ENCODE measurements at regions not wholly inside any gene's neighbourhood (a gene's known extent, or its start where the extent isn't known, plus 50 kb on each side); places are given as distances from the start of the nearest gene placed in this dataset.

DNA sequence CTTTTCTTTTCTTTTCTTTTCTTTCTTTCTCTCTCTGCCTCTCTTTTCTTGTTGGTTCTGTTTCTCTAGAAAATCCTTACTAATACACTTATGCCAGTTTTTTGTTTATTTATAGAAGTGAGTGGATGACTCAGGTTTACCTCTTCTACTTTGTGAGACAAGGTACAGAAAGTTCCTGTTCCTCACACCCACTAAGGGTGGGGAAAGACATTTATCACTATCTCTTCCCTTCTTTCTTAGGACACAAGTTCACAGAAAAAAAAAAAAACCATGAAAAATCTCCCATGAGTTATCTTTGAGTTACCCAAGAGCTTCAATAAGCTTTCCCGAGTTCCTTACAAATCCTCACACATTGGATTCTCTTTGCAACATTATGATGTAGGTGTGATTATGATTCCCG, 60.9 kb upstream of the CD180 start:
- no peak overlapping the region for H3K4me3 ChIP-seq (ENCODE audit: low read length)
- H3K9me3 ChIP-seq (ENCODE audit: control insufficient read depth, low read length) = no peaks in the 10 kb centered on the region
- WGBS = 94% methylated on average over 2 of the region's 2 CpGs
- H3K27me3 ChIP-seq (ENCODE audit: control insufficient read depth, insufficient read depth) = no peaks in the 10 kb centered on the region
- ATAC-seq (peak in 1 of 2 donors; percentile 53), DNase-seq (no peak)
- intact Hi-C loops (cut with DNase I) = no loop called here
- H3K4me1 ChIP-seq (ENCODE audit: control insufficient read depth, insufficient read depth, low read length) = no peaks in the 10 kb centered on the region
- H3K27ac ChIP-seq (ENCODE audit: low read length) = no peak overlapping the region

DNA sequence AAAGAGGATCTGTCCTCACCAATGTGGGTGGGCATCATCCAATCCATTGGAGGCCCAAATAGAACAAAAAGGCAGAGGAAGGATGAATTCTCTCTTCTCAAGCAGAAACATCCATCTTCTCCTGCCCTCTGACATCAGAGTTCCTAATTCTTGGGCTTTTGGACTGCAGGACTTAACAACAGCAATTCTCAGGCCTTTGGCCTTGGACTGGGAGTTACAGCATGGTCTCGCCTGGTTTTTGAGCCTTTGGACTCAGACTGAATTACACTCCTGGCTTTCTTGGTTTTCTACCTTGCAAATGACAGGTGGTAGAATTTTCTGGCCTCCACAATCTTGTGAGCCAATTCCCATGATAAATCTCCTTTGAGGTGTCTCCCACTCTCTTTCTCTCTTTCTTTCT, 60.5 kb upstream of the CD180 start:
- no peak overlapping the region for H3K27ac ChIP-seq (ENCODE audit: low read length)
- 95% methylated on average over 1 of the region's 1 CpG for whole genome bisulfite sequencing
- H3K4me3 ChIP-seq (ENCODE audit: low read length) = no peak overlapping the region
- no peaks in the 10 kb centered on the region for H3K4me1 ChIP-seq (ENCODE audit: control insufficient read depth, insufficient read depth, low read length)
- intact Hi-C loops (cut with DNase I) = no loop called here
- no peaks in the 10 kb centered on the region for H3K9me3 ChIP-seq (ENCODE audit: control insufficient read depth, low read length)
- H3K27me3 ChIP-seq (ENCODE audit: control insufficient read depth, insufficient read depth) = no peaks in the 10 kb centered on the region
- ATAC-seq (no peak), DNase-seq (no peak)

DNA sequence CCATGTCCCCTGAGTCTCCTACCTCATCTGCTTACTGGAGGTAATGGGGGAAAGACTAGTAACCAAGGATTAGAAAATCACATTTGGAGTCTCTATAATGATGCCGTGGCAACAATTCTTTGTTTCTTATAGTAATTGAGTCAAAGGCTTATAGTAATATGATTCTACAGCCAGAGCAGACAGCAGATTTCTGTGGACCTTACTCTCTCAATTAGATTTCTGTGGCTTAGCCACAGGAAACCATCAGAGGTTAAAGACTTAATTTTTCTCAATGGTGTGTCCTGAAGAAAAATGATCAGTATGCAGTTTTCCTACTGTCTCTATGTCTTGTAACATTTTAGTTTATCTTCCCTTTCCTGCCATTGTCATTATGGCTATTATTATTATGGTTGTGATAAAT, 59.3 kb upstream of the CD180 start:
- Histone ChIP-seq H3K4me1 (ENCODE audit: control insufficient read depth, insufficient read depth, low read length) (no peaks in the 10 kb centered on the region), H3K9me3 (ENCODE audit: control insufficient read depth, low read length) (no peaks in the 10 kb centered on the region), H3K27me3 (ENCODE audit: control insufficient read depth, insufficient read depth) (no peaks in the 10 kb centered on the region), H3K4me3 (ENCODE audit: low read length) (no peak overlapping the region), H3K27ac (ENCODE audit: low read length) (no peak overlapping the region)
- ATAC-seq (no peak), DNase-seq (no peak)
- intact Hi-C loops (cut with DNase I) = no loop called here
- WGBS = 92% methylated on average over 1 of the region's 1 CpG

DNA sequence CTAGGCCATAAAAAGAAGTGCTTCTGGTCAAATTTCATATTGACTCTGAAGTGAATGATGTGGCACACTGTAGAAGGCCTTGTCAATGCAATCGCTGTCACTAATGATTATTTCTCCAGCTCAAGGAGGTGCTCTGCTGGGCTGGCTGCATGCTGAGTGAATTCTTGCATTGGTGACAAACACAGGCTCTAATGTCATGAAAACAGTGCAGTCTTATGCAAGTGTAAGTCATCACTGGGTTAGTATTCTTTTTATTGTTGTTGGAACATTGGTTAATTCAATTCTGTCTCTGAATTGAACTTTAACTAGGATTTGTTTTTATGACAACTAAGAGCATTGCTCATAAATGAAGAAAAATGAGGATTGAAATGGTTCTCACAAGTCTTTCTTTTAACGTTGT, 57.3 kb upstream of the CD180 start:
- Histone ChIP-seq H3K4me3 (ENCODE audit: low read length) (no peak overlapping the region), H3K27me3 (ENCODE audit: control insufficient read depth, insufficient read depth) (no peaks in the 10 kb centered on the region), H3K9me3 (ENCODE audit: control insufficient read depth, low read length) (no peaks in the 10 kb centered on the region), H3K4me1 (ENCODE audit: control insufficient read depth, insufficient read depth, low read length) (no peaks in the 10 kb centered on the region), H3K27ac (ENCODE audit: low read length) (no peak overlapping the region)
- DNase-seq (no peak), ATAC-seq (no peak)
- intact Hi-C loops (cut with DNase I) = no loop called here
- WGBS = 80% methylated on average over 2 of the region's 2 CpGs

DNA sequence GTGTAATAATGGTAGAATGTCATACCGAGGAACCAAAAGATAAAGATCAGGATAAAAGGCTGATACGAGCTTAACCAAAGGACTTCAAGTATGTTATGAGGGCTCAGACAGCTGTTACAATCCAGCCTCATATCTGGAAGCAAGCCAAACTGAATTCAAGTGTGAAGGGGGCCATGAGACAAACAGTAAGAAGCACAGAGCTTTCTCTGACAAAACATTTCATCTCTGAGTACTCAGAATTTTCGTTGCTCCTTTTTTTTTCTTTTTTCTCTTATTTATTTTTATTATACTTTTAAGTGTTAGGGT, 52.9 kb upstream of the CD180 start:
- WGBS = 30% methylated on average over 3 of the region's 3 CpGs
- Histone ChIP-seq H3K9me3 (ENCODE audit: control insufficient read depth, low read length) (no peaks in the 10 kb centered on the region), H3K4me1 (ENCODE audit: control insufficient read depth, insufficient read depth, low read length) (peaks cover 7% of the 10 kb centered on the region), H3K27ac (ENCODE audit: low read length) (no peak overlapping the region), H3K27me3 (ENCODE audit: control insufficient read depth, insufficient read depth) (no peaks in the 10 kb centered on the region), H3K4me3 (ENCODE audit: low read length) (no peak overlapping the region)
- ATAC-seq = no peak
- intact Hi-C loops (cut with DNase I) = loop anchor here (5.0 to 10.0 kb wide), 3 partner anchors 555 to 1005 kb away; no protein-coding TSS in a partner anchor
- no peak for DNase-seq

DNA sequence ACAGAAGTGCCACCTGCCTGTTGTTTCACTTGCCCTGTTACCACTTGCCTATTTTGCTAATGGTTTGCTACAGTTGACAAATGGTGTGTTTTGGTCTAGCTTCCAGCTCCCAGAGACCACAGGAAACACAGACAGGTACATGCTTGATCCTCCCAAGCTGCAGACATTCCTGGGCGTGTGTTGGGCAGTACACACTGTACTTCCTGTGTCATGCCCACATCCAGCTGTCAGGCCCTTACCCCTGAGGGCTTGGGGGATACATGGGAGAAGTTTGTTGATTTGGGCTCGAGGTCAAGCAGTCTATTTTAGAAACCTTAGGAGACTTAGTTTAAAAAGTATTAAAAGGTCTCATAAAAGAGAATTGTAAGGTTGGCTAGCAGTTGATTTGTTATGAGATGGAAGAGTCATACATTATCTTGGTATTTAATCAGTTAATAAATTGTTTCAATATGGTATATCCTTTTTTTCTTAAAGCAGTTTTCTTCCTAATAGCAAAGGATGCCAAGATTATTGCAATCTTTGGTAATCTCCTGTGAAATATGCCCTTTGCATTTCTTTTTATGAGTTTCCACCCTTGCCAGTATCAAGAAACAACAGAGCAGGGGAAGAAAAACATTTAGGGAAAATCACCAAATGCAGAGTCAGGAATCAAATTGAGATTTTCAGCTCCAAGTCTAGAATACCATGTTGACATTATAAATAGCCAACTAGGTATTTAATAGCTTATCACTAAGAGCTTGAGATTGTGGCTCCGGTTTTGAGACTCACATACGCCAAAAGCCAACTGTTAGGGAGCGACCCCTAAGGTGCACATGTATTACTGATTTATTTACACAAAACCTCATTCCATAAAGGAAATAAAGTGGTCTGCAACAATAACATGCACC, 52.3 kb upstream of the CD180 start:
- H3K27ac ChIP-seq (ENCODE audit: low read length) = no peak overlapping the region
- no peak overlapping the region for H3K4me3 ChIP-seq (ENCODE audit: low read length)
- no peaks in the 10 kb centered on the region for H3K27me3 ChIP-seq (ENCODE audit: control insufficient read depth, insufficient read depth)
- ATAC-seq (peak; percentile 44 to 75), DNase-seq (peak in 1 of 3 donors; percentile 63)
- H3K4me1 ChIP-seq (ENCODE audit: control insufficient read depth, insufficient read depth, low read length) = peaks cover 9% of the 10 kb centered on the region
- no peaks in the 10 kb centered on the region for H3K9me3 ChIP-seq (ENCODE audit: control insufficient read depth, low read length)
- intact Hi-C loops (cut with DNase I) = loop anchor here (5.0 to 10.0 kb wide), 3 partner anchors 556 to 1006 kb away; no protein-coding TSS in a partner anchor
- 45% methylated on average over 5 of the region's 5 CpGs for WGBS

DNA sequence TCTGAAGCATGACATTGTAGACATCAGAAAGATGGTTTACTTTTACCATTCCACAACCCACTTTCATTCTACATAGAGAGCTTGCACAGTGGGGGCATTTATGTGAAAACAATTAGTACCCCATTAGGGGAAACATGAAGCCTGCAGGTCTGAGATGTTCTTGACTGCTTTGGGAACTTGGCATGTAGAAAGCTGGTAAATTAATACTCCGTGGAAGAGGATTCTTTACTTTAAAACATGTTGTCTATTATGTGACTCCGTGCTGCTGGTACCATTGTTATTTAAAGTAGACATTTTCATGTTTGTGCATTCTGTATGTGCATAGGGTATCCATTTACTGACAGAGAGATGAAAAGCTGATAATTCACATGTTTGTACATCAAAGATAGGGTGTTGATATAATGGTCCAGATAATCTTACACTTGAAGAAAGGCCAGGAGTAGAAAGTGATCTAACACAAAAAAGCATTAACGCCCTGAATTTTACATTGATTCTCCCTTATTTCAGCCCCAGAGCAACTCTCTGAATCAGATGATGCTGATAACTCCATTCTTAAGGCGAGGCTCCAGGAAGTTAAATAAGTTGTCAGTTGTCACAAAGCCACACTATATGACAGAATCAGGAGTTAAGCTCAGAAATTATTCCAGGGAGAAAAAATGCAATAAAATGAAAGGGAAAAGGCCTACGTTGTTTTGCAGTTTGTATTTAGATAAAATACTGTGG, 50.1 kb upstream of the CD180 start:
- WGBS = 48% methylated on average over 5 of the region's 5 CpGs
- Histone ChIP-seq H3K27me3 (ENCODE audit: control insufficient read depth, insufficient read depth) (no peaks in the 10 kb centered on the region), H3K27ac (ENCODE audit: low read length) (no peak overlapping the region), H3K4me3 (ENCODE audit: low read length) (no peak overlapping the region), H3K4me1 (ENCODE audit: control insufficient read depth, insufficient read depth, low read length) (peaks cover 9% of the 10 kb centered on the region), H3K9me3 (ENCODE audit: control insufficient read depth, low read length) (no peaks in the 10 kb centered on the region)
- intact Hi-C loops (cut with DNase I) = loop anchor here (5.0 to 10.0 kb wide), 3 partner anchors 558 to 1008 kb away; no protein-coding TSS in a partner anchor
- DNase-seq = no peak
- ATAC-seq = no peak

Data from right cardiac atrium (tissue), 5 donors.